Urinary bladder (tissue), 3 donors: ENCODE measurements at regions not wholly inside any gene's neighbourhood (a gene's known extent, or its start where the extent isn't known, plus 50 kb on each side); places are given as distances from the start of the nearest gene placed in this dataset.

Experiments used
- DNase-seq: peaks from one replicate; pipeline ENCODE4 v3.0.0-alpha.2; 2015; ENCODE audit errors: extremely low spot score
- H3K27ac ChIP-seq: one replicate; pipeline ENCODE4 v1.5.1; 2013; ENCODE audit warnings: low read depth, mild to moderate bottlenecking, moderate library complexity
- H3K36me3 ChIP-seq: one replicate; pipeline ENCODE4 v1.6.1; 2013; ENCODE audit warnings: mild to moderate bottlenecking, moderate library complexity; ENCODE audit not compliant: insufficient read depth
- H3K4me1 ChIP-seq: one replicate; pipeline ENCODE4 v1.6.1; 2013; ENCODE audit warnings: mild to moderate bottlenecking, moderate library complexity; ENCODE audit not compliant: insufficient read depth
- H3K4me3 ChIP-seq: one replicate; pipeline ENCODE4 v1.5.1; 2013; ENCODE audit warnings: low read depth, low read length
- WGBS: extraction: QIAGEN DNeasy Blood & Tissue Kit; methylation state at CpG from one replicate; pipeline ENCODE4 v1.1.7; 2013; 5-methylcytosine and 5-hydroxymethylcytosine counted together
- donor health status: healthy with polysubstance abuse.
- donor health status: healthy.

- WGBS, result 52% methylated on average over 3 of the region's 3 CpGs
- DNase-seq, result no peak
- Histone ChIP-seq H3K27ac (no peak overlapping the region), H3K4me1 (no peaks in the 10 kb centered on the region), H3K4me3 (no peak overlapping the region), H3K36me3 (no peaks in the 10 kb centered on the region)
These were observed 822.2 kb downstream of the MRPL39 start for GRCh38 chr21:24785033-24785432.

GRCh38 chr21:24781146-24781545 lies 826.1 kb downstream of the MRPL39 start:
- WGBS, result 50% methylated on average over 2 of the region's 2 CpGs

GRCh38 chr21:24759348-24760075 lies 847.8 kb downstream of the MRPL39 start:
- no peak overlapping the region for H3K27ac ChIP-seq
- WGBS, result 60% methylated on average over 3 of the region's 3 CpGs

More at GRCh38 chr21:24781146-24781545, 826.1 kb downstream of the MRPL39 start:
- H3K36me3 ChIP-seq, result no peaks in the 10 kb centered on the region
- DNase-seq, result no peak
- H3K4me1 ChIP-seq, result no peaks in the 10 kb centered on the region
- H3K4me3 ChIP-seq, result no peak overlapping the region
- H3K27ac ChIP-seq, result no peak overlapping the region

GRCh38 chr21:24738063-24738462 lies 869.2 kb downstream of the MRPL39 start:
- Histone ChIP-seq H3K36me3 (no peaks in the 10 kb centered on the region), H3K27ac (no peak overlapping the region), H3K4me1 (no peaks in the 10 kb centered on the region), H3K4me3 (no peak overlapping the region)
- WGBS, result 89% methylated on average over 8 of the region's 8 CpGs
- DNase-seq, result no peak

More at GRCh38 chr21:24759348-24760075, 847.8 kb downstream of the MRPL39 start:
- Histone ChIP-seq H3K4me1 (no peaks in the 10 kb centered on the region), H3K4me3 (no peak overlapping the region), H3K36me3 (no peaks in the 10 kb centered on the region)
- no peak for DNase-seq

- no peak overlapping the region for H3K27ac ChIP-seq
- WGBS, result 41% methylated on average over 5 of the region's 5 CpGs
- H3K4me3 ChIP-seq, result no peak overlapping the region
- peak; percentile 58 for DNase-seq
- H3K36me3 ChIP-seq, result no peaks in the 10 kb centered on the region
- no peaks in the 10 kb centered on the region for H3K4me1 ChIP-seq
These were observed 869.9 kb downstream of the MRPL39 start for GRCh38 chr21:24737296-24737850.

- DNase-seq, result no peak
- Histone ChIP-seq H3K4me3 (no peak overlapping the region), H3K36me3 (no peaks in the 10 kb centered on the region), H3K4me1 (no peaks in the 10 kb centered on the region), H3K27ac (no peak overlapping the region)
- WGBS, result 60% methylated on average over 1 of the region's 1 CpG
These were observed 876.6 kb downstream of the MRPL39 start for GRCh38 chr21:24730661-24731060.

- WGBS, result 59% methylated on average over 3 of the region's 3 CpGs
- H3K27ac ChIP-seq, result no peak overlapping the region
- H3K36me3 ChIP-seq, result no peaks in the 10 kb centered on the region
- DNase-seq, result no peak
- H3K4me3 ChIP-seq, result no peak overlapping the region
- H3K4me1 ChIP-seq, result no peaks in the 10 kb centered on the region
These were observed 877.7 kb downstream of the MRPL39 start for GRCh38 chr21:24729568-24729967.

GRCh38 chr21:24727803-24728440 lies 879.4 kb downstream of the MRPL39 start:
- no peaks in the 10 kb centered on the region for H3K4me1 ChIP-seq
- WGBS, result 28% methylated on average over 4 of the region's 4 CpGs
- H3K36me3 ChIP-seq, result no peaks in the 10 kb centered on the region
- no peak overlapping the region for H3K27ac ChIP-seq
- no peak overlapping the region for H3K4me3 ChIP-seq
- DNase-seq, result no peak

GRCh38 chr21:24716281-24716918 lies 890.9 kb downstream of the MRPL39 start:
- WGBS, result 47% methylated on average over 3 of the region's 3 CpGs
- Histone ChIP-seq H3K36me3 (no peaks in the 10 kb centered on the region), H3K4me3 (no peak overlapping the region), H3K27ac (no peak overlapping the region), H3K4me1 (no peaks in the 10 kb centered on the region)
- no peak for DNase-seq

GRCh38 chr21:24714646-24715200 lies 892.6 kb downstream of the MRPL39 start:
- H3K36me3 ChIP-seq, result no peaks in the 10 kb centered on the region
- 56% methylated on average over 2 of the region's 2 CpGs for WGBS
- no peak overlapping the region for H3K27ac ChIP-seq
- no peaks in the 10 kb centered on the region for H3K4me1 ChIP-seq
- no peak overlapping the region for H3K4me3 ChIP-seq
- no peak for DNase-seq

GRCh38 chr21:24705201-24705600 lies 902.1 kb downstream of the MRPL39 start:
- Histone ChIP-seq H3K27ac (no peak overlapping the region), H3K4me3 (no peak overlapping the region), H3K4me1 (no peaks in the 10 kb centered on the region), H3K36me3 (no peaks in the 10 kb centered on the region)
- 63% methylated on average over 2 of the region's 2 CpGs for WGBS
- DNase-seq, result no peak

- Histone ChIP-seq H3K4me3 (no peak overlapping the region), H3K27ac (no peak overlapping the region), H3K4me1 (no peaks in the 10 kb centered on the region), H3K36me3 (no peaks in the 10 kb centered on the region)
- WGBS, result 73% methylated on average over 2 of the region's 2 CpGs
- DNase-seq, result no peak
These were observed 913.5 kb downstream of the MRPL39 start for GRCh38 chr21:24693779-24694178.

- DNase-seq, result no peak
- Histone ChIP-seq H3K4me1 (no peaks in the 10 kb centered on the region), H3K4me3 (no peak overlapping the region), H3K27ac (no peak overlapping the region), H3K36me3 (no peaks in the 10 kb centered on the region)
- WGBS, result 41% methylated on average over 2 of the region's 2 CpGs
These were observed 925.8 kb downstream of the MRPL39 start for GRCh38 chr21:24681456-24681855.
